ENCODE measurements at regions not wholly inside any gene's neighbourhood (a gene's known extent, or its start where the extent isn't known, plus 50 kb on each side); places are given as distances from the start of the nearest gene placed in this dataset.

DNA sequence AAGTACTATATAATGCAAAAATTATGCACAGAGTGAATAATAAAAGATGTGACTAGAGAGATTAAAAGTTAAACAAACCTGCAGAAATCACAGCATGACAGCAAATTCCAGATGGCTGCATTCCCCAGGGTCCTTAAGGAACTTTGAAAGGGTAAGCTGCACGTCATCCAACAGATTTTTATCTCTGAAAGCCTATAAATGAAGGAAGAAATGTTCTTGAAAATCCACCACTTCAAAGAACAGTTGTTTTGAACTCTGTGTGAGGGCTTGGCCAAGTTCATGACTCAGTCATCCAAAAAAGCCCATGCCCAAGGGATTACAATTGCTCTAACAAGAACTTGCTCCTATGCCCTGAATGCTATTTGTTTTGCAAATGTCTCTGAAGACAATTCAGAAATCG is 603.6 kb downstream of the PLOD2 start:
- TF ChIP-seq POLR2AphosphoS5 (IDR thresholded peaks at IDR 0.05; ENCODE audit: low read depth) (no peak), ZNF331 (CRISPR knock-in tag; IDR thresholded peaks at IDR 0.05; ENCODE audit: low read depth) (no peak), NANOG (IDR thresholded peaks at IDR 0.05; ENCODE audit: borderline replicate concordance) (peak; percentile 72)
- TF ChIP-seq, protein P1, sequence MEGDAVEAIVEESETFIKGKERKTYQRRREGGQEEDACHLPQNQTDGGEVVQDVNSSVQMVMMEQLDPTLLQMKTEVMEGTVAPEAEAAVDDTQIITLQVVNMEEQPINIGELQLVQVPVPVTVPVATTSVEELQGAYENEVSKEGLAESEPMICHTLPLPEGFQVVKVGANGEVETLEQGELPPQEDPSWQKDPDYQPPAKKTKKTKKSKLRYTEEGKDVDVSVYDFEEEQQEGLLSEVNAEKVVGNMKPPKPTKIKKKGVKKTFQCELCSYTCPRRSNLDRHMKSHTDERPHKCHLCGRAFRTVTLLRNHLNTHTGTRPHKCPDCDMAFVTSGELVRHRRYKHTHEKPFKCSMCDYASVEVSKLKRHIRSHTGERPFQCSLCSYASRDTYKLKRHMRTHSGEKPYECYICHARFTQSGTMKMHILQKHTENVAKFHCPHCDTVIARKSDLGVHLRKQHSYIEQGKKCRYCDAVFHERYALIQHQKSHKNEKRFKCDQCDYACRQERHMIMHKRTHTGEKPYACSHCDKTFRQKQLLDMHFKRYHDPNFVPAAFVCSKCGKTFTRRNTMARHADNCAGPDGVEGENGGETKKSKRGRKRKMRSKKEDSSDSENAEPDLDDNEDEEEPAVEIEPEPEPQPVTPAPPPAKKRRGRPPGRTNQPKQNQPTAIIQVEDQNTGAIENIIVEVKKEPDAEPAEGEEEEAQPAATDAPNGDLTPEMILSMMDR (conservative IDR thresholded peaks at IDR 0.05; ENCODE audit: low read depth in 2 of 2): no peak
- Histone ChIP-seq H3K79me2 (replicated peaks; ENCODE audit: insufficient read depth) (no peaks in the 10 kb centered on the region), H3K27ac (ENCODE audit: low read depth) (peak overlapping the region; percentile 87), H3K27me3 (ENCODE audit: insufficient read depth) (no peaks in the 10 kb centered on the region), H3K36me3 (ENCODE audit: insufficient read depth) (no peaks in the 10 kb centered on the region), H3K4me1 (ENCODE audit: insufficient read depth) (peaks cover 18% of the 10 kb centered on the region), H4K20me1 (replicated peaks; ENCODE audit: insufficient read depth) (no peaks in the 10 kb centered on the region), H3K9me2 (ENCODE audit: insufficient read depth) (no peaks in the 10 kb centered on the region), H3K4me3 (no peak overlapping the region), H2AFZ (no peak overlapping the region), H3K4me2 (no peak overlapping the region), H3F3A (replicated peaks; ENCODE audit: low read depth) (no peaks in the 10 kb centered on the region)
- H3K4me3 Mint-ChIP-seq: no peak overlapping the region
- H3K4me1 Mint-ChIP-seq: peaks cover 20% of the 10 kb centered on the region
- peaks cover 62% of the 10 kb centered on the region for H3K36me3 Mint-ChIP-seq (ENCODE audit: low read depth)
- H3K27me3 Mint-ChIP-seq (ENCODE audit: insufficient read depth, low read depth, poor library complexity): peaks cover 18% of the 10 kb centered on the region
- peak; percentile 50 for DNase-seq (ENCODE audit: low spot score)
- peaks cover 47% of the 10 kb centered on the region for H3K9me3 Mint-ChIP-seq
- H3K27ac Mint-ChIP-seq: peak overlapping the region; percentile 31; the same call in 1 of the 2 replicates
- no peak for ATAC-seq

DNA sequence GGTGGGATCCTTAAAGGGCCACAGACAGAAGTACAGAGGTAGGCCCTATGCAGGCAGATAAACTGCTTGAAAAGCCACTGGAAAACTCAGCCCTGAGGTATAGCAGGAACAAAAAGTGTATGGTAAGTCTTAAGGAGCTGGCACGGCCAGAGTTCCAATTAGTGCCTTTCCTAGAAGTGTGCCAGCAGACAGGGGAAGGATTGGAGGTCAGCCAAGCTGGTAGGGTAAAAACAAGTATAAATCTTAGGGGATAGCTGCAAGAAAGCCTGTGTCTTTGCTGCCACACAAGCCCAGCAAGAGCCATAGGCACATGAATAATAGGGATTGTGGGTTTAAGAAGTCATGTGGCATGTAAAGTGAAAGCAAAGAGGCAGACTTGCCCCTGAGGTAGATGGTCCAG is 582.5 kb downstream of the PLOD2 start:
- ATAC-seq: no peak
- no peaks in the 10 kb centered on the region for H3F3A ChIP-seq (replicated peaks; ENCODE audit: low read depth)
- H3K4me3 ChIP-seq: no peak overlapping the region
- peaks cover 2% of the 10 kb centered on the region; the same call in 1 of the 2 replicates for H3K9me2 ChIP-seq (ENCODE audit: insufficient read depth)
- no peaks in the 10 kb centered on the region for H4K20me1 ChIP-seq (replicated peaks; ENCODE audit: insufficient read depth)
- H3K9me3 Mint-ChIP-seq: peaks cover 3% of the 10 kb centered on the region; the same call in 1 of the 3 replicates
- TF ChIP-seq EZH2 (IDR thresholded peaks at IDR 0.05; ENCODE audit: low read depth, unreplicated experiment) (no peak), POLR2AphosphoS5 (IDR thresholded peaks at IDR 0.05; ENCODE audit: low read depth) (no peak), EZH2phosphoT487 (IDR thresholded peaks at IDR 0.05; ENCODE audit: unreplicated experiment) (no peak), CREB1 (CRISPR knock-in tag; IDR thresholded peaks at IDR 0.05; ENCODE audit: low read depth) (no peak)
- TF ChIP-seq, protein P2, sequence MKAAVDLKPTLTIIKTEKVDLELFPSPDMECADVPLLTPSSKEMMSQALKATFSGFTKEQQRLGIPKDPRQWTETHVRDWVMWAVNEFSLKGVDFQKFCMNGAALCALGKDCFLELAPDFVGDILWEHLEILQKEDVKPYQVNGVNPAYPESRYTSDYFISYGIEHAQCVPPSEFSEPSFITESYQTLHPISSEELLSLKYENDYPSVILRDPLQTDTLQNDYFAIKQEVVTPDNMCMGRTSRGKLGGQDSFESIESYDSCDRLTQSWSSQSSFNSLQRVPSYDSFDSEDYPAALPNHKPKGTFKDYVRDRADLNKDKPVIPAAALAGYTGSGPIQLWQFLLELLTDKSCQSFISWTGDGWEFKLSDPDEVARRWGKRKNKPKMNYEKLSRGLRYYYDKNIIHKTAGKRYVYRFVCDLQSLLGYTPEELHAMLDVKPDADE (IDR thresholded peaks at IDR 0.05): no peak
- no peak for DNase-seq (ENCODE audit: low spot score)
- H3K36me3 Mint-ChIP-seq (ENCODE audit: low read depth): no peaks in the 10 kb centered on the region
- no peak overlapping the region for H3K27ac ChIP-seq (ENCODE audit: low read depth)
- H3K27me3 ChIP-seq (ENCODE audit: insufficient read depth): no peaks in the 10 kb centered on the region
- H3K27me3 Mint-ChIP-seq (ENCODE audit: insufficient read depth, low read depth, poor library complexity): no peaks in the 10 kb centered on the region
- no peak overlapping the region for H3K4me3 Mint-ChIP-seq
- no peaks in the 10 kb centered on the region for H3K4me1 ChIP-seq (ENCODE audit: insufficient read depth)
- no peaks in the 10 kb centered on the region; the same call in 2 of the 3 replicates for H3K4me1 Mint-ChIP-seq
- no peak overlapping the region for H3K4me2 ChIP-seq
- no peaks in the 10 kb centered on the region for H3K79me2 ChIP-seq (replicated peaks; ENCODE audit: insufficient read depth)
- no peak overlapping the region for H3K27ac Mint-ChIP-seq
- no peak overlapping the region for H2AFZ ChIP-seq
- no peaks in the 10 kb centered on the region for H3K36me3 ChIP-seq (ENCODE audit: insufficient read depth)

DNA sequence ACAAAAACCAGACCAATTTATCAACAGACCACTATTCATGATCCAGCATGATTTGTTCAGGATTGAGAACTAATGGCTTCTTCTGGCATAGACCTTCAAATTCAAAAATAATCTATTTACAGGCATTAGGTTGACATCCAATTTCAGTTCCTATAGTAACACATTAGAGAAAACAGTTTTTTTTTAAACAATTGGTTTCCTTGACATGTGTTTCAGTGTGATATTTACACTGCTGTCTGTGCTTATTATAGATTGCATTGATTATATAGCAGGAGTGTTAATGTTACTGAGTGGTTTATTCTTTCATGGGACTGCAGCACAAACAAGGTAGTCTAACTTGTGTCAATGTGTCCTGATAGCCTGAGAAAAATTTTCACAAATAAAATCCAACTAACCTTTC is 579.3 kb downstream of the PLOD2 start:
- Histone ChIP-seq H3K27me3 (ENCODE audit: insufficient read depth) (no peaks in the 10 kb centered on the region), H3K79me2 (replicated peaks; ENCODE audit: insufficient read depth) (no peaks in the 10 kb centered on the region), H3K27ac (ENCODE audit: low read depth) (no peak overlapping the region), H4K20me1 (replicated peaks; ENCODE audit: insufficient read depth) (no peaks in the 10 kb centered on the region), H3F3A (replicated peaks; ENCODE audit: low read depth) (no peaks in the 10 kb centered on the region), H3K4me1 (ENCODE audit: insufficient read depth) (no peaks in the 10 kb centered on the region), H3K36me3 (ENCODE audit: insufficient read depth) (no peaks in the 10 kb centered on the region), H3K4me3 (no peak overlapping the region), H3K4me2 (no peak overlapping the region), H3K9me2 (ENCODE audit: insufficient read depth) (peaks cover 2% of the 10 kb centered on the region; the same call in 1 of the 2 replicates), H2AFZ (no peak overlapping the region)
- no peak for ATAC-seq
- no peak for TF ChIP-seq ZNF331 (CRISPR knock-in tag; IDR thresholded peaks at IDR 0.05; ENCODE audit: low read depth)
- no peak for TF ChIP-seq JUNB (IDR thresholded peaks at IDR 0.05; ENCODE audit: unreplicated experiment)
- no peak for TF ChIP-seq ZNF114 (CRISPR knock-in tag; IDR thresholded peaks at IDR 0.05)
- no peak for TF ChIP-seq EZH2phosphoT487 (IDR thresholded peaks at IDR 0.05; ENCODE audit: unreplicated experiment)
- no peak for TF ChIP-seq EZH2 (IDR thresholded peaks at IDR 0.05; ENCODE audit: low read depth, unreplicated experiment)
- no peaks in the 10 kb centered on the region for H3K9me3 Mint-ChIP-seq
- H3K27me3 Mint-ChIP-seq (ENCODE audit: insufficient read depth, low read depth, poor library complexity): no peaks in the 10 kb centered on the region
- H3K4me3 Mint-ChIP-seq: no peak overlapping the region
- no peak overlapping the region for H3K27ac Mint-ChIP-seq
- no peaks in the 10 kb centered on the region; the same call in 2 of the 3 replicates for H3K4me1 Mint-ChIP-seq
- no peaks in the 10 kb centered on the region for H3K36me3 Mint-ChIP-seq (ENCODE audit: low read depth)
- DNase-seq (ENCODE audit: low spot score): no peak
